NCI-H1092 (cell line): ENCODE measurements at regions not wholly inside any gene's neighbourhood (a gene's known extent, or its start where the extent isn't known, plus 50 kb on each side); places are given as distances from the start of the nearest gene placed in this dataset.
"Not testable (repeated sequence)": the region's sequence is repeated elsewhere in the genome, so short reads cannot be mapped to it uniquely, and the experiment has no call there.

Experiments
- DNase-seq: peaks from one replicate; lab custom pipeline; 2025; lab: John Stamatoyannopoulos, UW

DNA sequence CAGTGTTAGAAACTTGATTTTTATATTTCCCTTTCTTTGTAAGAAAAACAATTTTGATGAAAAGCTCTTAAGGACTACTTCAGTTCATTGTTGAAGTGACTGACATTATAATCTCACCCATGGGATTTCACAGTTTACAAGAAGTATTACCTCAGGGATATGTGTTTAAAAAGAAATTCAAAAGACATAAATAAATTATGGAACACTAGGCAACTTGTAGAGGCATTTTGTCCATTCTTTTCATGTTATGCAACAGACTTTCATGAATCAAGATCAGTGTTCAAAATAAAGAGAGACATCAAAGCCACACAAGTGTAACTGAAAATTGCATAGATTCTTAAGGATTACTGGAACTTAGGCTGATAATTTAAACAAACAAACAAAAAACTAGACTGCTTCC, 196.8 kb upstream of the AGTR1 start:
- no peak for DNase-seq

DNA sequence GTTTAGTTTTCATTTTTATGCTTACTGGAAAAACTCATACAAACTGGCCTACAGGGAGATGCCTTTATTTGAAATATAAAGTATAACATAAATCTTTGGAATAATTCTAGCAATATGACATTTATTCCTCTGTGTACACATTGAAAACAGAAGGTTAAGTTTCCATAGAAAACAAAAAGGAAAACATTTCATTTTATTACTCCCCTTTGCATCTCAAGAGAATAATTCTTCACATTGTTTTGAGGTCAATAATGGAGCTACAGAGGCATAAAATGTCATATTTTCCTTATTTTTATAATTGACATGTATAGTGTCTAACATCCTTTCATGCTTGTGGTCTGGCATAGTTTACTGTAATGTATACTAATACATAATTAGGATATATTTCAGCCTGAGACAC, 187.6 kb upstream of the AGTR1 start:
- no peak for DNase-seq

DNA sequence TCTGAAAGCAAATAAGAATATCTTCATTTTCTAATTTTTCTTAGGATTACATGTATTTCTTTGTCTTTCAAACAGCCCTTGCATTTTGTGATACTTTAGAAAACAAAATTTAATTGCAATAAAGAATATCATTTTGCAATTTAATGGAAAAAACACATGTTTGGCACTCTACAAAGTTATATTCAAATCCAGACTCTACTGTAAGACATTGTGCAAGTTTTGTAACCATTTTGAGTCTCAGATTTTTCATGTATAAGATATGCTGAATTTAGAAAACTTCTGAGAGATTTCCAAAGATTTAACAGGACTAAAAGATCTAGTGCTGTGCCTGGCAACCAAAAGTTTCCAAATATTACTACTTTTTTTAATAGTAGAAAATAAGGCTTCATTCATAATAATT, 187.1 kb upstream of the AGTR1 start:
- no peak for DNase-seq

DNA sequence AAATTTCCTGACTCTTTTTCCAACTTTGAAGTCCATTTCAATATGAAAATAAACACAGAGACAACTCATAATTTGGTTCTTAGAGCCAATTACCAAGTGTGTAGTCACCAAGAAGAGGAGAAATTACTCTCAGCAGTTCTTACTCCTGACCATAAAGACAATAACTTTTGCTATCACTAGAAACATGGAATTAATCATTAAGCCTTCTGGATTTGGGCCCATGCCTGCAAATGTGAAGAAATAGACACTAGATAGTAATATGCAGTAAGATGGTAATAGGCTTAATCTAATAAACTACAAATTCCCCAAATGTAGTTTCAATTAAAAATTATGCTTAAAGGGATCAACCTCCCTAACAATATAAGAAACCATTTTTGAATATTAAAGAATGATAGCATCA, 185.1 kb upstream of the AGTR1 start:
- DNase-seq = no peak

DNA sequence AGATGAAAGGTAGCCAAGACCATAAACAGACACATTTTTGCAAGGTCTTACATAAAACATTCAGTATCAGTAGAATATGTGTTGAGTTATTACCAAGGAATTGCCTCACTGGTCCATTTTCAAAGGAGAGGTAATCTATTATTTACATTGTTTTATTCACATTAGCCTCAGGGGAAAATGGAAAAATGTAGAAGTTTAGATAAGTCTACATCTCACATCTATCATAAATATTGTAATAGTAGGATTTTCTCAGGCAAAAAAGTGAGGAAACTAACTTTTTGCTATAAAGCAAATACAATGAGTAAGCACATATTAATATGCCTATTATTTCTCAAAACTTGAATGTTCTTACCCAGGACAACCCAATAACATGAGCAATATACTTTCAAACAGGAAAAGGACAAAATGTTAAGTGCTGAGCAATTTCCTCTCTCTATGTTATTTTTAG, 184.6 kb upstream of the AGTR1 start:
- no peak for DNase-seq

DNA sequence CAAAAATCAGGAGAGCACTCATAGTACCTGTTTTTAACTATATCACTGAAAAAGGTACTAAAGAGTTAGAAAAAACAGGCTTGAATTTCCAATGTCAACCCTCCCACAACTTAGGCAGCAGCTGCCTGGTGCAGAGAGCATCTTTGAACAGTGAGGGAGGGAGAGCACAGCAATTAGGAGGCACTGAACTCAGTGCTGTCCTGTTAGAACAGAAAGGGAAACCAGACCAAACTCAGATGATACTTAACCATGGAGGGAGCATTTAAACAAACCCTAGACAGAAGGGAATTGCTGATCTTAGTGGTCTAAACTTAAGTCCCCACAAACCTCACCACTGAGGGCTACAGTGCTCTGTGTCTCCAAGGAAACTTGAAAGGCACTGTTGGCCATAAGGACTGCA, 179.2 kb upstream of the AGTR1 start:
- DNase-seq = no peak

DNA sequence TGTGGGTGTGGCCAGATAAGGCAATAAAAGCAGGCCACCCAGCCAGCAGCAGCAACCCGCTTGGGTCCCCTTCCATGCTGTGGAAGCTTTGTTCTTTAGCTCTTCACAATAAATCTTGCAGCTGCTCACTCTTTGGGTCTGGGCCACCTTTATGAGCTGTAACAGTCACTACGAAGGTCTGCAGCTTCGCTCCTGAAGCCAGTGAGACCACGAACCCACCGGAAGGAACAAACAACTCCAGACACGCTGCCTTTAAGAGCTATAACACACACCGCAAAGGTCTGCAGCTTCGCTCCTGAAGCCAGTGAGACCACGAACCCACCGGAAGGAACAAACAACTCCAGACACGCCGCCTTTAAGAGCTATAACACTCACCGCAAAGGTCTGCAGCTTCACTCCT, 172.1 kb upstream of the AGTR1 start:
- DNase-seq = not testable (repeated sequence)

DNA sequence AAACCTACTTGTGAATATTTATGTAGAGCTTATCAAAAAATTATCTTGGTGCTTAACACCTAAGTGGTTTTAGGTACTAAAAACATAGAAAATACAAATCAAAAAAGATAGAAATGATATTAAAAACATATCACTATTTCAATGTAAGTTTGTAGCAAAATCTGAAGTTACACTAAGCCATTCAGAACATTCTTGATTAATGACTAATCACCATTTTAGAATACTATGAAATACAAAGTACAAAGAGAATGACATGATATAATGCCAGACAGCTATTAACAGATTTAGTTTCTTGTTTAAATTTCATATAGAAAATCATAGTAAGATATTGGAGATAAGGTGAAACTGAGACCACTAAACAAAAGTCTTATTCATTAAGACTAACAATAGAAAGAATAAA, 169.7 kb upstream of the AGTR1 start:
- DNase-seq = no peak

DNA sequence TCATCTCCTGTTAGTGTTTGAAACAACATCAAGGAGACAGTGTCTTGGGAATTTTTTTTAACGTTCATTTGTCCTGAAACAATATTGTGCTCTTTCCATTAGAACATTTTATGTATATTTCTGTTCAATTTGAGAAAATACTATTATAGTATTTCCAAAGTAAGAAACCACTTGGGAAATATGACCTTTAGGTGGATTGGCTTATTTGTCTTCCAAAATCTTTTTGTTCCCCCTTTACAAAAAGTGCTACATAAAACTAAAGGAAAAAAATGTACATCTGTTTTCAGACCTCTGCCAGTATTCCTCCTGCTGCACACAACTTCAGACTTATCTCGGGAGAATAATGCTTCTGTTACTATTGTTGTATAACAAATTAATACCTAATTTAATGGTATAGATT, 165.9 kb upstream of the AGTR1 start:
- DNase-seq = no peak

DNA sequence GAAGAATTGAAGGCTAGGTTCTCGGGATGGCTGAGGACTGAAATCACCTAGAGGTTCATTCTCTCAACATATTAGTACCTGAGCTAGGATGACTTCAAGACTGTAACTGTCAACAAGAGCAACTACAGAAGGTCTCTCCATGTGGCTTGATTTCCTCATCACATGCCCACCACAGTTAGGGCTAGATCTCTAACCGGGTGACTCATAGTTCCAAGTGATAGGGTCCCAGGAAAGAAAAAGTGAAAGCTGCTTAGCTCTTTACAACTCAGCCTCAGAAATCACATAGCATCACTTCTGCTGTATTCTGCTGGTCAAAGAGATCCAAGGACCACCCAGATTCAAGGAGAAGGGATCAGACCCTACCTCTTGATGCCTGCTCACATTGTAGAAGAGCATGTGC, 165.4 kb upstream of the AGTR1 start:
- DNase-seq = no peak

DNA sequence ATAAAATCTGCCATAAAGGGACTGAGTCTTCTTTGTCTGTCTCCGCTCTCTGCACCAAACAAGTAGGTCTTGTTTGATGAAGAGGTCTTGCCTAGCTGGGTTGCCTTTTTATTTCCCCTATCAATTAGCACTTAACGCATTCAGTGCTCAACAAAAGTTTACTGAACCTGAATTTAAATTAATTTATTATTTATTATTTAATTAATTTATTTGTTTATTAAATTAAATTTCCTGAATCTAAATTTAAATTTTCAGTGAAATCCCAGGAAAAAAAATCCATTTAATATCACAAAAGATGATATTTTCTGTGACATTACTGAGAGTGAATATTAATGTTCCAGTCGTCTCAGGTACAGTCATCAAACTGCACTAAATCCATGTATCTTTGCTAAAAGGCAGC, 164.9 kb upstream of the AGTR1 start:
- DNase-seq = no peak

DNA sequence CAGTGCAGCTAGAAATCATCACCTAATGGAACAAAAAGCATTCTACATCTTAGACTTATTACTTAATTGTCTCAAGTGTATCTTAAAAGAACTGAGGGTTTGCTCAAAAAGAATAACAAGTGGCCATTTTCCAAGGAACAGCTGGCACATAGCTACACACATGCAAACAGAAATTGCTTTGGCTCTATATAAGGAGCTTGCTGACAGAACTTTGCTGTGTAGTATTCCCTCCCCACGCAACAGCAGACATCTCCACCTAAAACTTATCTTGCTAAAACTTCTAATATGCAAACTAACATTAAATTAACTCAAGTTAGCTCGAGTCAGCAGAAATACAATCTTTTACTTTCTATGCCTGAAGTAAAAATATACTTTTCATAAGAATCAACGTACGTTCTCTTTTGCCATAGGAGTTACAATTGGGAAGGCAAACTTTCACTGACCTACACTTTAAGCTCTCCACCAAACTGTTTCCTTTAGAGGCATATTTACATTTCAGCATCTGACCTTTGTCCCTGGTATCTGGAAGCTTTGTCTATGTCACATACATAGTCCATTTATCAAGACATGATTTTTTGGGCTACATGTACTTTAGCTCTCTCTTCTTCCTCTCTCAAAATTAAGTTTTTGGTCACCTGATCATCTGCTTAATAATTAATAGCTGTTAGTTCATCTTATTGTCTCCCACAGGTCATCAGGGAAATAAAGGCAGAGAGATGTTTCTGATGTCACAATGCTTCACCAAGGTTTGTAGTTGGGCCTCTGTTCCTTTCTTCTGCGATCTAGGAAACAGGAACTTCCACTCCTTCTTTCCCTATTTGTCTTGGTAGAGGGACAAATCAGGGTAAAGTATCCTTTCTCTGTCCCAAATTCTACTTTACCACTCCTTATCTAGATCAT, 163.4 kb upstream of the AGTR1 start:
- no peak for DNase-seq

DNA sequence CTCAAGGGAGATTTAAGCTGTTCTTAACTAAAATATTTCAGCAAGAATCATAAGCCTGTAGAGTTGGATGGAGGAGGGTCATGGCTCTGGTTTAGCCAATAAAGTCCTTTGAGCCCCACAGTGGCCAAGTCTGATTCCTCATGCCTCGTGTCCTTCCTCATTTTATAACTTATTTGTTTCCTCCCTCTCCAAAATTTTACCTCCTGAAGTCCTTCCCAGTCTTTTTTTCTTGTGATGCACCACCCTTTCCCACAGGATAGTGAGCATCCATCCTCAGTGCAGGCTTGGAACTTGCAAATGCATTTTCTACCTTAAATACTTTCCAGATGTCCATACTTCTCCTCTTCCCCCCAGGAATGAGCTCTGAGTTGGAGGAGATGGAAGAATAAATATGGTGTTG, 162.7 kb upstream of the AGTR1 start:
- no peak for DNase-seq

DNA sequence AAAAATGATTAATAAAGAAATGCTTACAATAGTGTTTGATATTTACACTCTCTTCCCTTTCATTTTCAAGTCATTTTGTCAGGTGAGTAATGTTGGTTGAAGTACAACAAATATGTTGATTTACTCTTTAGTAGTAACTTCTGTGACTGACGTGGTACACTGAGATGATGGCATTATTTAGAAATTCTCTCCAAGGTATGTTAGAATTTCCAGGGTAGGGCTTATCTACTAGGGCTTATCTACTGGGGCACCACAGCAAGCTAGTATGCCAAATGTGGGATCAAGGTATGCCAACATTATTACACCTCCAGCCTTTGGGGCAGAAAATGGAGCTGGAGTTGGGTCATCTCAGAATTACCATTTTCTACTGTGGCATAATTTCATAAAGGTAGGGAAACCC, 157.4 kb upstream of the AGTR1 start:
- DNase-seq = no peak

DNA sequence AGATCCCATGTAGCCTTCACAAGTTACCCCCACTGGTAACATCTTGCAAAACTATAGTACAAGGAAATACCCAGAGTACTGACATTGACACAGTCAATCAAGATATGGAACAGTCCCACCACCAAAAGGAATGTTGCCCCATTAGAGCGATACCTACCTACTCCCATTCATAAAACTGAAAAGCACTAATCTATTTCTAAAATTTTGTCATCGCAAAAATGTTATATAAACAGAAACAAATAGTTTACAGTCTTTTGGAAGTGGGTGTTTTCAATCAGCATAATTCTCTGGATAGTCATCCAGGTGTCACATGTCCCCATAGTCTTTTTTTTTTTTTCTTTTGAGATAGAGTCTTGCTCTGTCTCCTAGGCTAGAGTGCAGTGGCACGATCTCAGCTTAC, 156.9 kb upstream of the AGTR1 start:
- DNase-seq = no peak

DNA sequence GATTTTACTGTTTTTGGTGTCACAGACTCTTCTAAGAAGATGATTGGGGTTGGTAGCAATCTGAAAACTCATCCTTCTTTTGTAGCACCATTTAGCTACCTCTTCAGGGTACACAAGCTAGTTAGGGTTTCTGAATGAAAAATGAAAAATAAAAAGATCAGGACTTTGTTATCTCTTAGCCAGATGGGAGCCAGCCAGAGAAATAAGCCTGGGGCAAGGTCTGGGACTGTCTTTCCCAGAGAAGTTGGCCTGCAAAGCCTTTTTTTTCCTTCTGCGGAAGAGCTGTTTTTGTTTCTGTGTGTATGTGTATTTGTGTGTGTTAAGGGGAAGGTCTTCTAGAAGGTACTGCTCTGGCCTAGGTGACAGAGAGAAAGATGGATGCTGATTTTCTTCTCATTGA, 150.7 kb upstream of the AGTR1 start:
- no peak for DNase-seq

DNA sequence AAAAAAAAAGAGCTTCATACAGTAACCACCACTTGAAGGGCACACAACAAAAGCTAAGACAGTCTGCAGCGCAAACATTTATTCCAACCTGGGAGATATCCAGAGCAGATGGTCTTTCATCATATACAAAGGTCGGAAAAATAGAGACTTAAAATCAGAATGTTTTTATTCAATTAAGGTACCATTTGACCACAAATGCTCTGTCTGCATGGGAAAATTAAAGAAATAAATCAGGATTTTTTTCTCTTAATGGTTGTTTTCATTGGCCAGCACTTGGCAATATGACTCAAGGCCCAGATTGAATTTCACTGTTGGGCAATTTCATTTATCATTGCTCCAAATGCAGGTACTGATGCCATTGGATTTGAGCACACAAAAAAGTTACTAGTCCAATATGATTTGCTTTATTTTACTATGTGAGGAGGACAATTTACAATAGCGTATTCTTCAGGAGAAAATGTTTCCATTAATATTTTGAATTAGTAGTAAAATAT, 145.9 kb upstream of the AGTR1 start:
- DNase-seq = no peak

DNA sequence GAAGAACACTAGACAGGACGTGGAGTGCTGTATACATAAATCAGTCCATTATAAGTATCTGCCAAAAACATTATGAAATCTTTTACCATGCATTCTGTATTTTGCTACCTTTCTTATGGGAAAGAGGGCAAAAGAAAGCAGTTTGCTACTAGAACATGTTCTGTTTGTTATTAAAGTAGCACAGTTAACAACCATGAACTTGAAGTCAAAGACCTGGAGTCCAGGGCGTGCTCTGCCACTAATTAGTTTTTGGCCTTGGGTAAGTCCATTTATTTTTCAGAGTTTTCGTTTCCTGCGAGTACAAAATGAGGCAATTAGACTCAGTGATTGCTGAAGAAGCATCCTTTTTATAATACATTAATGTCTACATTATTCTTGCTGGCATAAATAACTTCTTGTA, 143.3 kb upstream of the AGTR1 start:
- no peak for DNase-seq

DNA sequence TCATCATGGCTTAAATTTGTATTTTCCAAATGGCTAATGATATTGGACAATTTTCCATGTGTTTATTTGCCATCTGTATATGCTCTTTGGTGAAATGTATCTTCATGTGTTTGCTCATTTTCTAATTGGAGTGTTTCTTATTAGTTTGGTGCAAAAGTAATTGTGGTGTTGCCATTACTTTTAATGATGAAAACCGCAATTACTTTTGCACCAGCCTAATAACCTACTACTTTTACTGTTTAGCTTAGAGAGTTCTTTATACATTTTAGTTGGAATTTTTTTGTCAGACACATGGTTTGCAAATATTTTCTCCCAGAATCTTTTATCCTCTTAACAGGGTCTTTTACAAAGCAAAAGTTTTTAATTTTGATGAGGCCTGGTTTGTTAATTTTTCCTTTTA, 141.0 kb upstream of the AGTR1 start:
- DNase-seq = no peak

DNA sequence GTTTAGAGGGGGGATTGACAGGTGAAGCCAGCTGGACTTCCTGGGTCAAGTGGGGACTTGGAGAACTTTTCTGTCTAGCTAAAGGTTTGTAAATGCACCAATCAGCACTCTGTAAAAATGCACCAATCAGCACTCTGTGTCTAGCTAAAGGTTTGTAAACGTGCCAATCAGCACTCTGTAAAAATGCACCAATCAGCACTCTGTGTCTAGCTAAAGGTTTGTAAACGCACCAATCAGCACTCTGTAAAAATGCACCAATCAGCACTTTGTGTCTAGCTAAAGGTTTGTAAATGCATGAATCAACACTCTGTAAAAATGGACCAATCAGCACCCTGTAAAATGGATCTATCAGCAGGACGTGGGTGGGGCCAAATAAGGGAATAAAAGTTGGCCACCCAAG, 120.1 kb upstream of the AGTR1 start:
- not testable (repeated sequence) for DNase-seq

DNA sequence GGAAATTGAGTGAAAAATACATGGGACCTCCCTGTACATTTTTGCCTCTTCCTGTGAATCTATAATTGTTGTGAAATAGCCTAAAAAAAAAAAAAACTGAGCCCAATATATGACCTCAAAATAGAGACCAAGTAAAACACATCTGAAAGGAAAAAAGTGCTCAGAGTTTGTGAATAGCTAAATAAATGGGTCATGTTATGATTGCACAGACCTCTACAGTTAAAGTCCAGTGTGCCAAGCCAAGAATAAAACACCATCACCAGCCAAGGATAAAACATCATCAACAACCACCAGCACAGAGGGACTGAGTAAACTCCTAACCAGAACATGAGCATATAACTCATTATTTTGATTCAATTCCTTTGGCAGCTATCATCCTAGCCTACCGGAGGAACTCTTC, 115.6 kb upstream of the AGTR1 start:
- DNase-seq = no peak

DNA sequence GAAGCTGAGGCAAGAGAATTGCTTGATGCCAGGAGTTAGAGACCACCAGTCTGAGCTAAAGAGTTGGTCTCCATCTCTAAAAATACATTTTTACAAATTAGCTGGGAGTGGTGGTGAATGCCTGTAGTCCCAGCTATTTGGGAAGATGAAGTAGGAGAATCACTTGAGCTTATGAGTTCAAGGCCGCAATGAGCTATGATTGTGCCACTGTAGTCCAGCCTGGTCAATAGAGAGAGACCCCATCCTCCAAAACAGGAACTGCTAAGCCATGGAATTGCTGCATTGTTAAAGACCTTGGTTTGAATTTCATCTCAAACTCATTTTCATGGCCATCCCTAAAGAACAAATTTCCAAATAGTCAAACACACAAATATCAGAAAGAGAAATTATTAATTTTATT, 113.9 kb upstream of the AGTR1 start:
- DNase-seq = no peak

DNA sequence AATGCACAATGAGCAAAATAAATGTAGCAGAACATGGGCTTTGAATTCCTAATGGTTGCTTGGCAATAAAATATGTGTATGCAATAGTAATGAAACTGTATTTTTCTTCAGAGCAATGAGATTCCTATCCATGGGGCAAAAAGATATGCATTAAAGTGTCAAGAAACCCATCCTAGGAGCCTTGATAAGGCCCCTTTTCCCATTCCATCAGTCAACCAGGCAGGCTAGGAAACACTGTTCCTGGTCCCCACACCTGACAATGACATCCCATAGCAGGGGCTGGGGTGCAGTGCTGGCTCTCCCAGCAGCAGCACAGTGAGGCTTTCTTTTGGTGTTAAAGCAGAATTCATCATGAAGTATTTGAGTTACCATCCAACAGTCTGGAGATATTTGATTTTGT, 113.3 kb upstream of the AGTR1 start:
- DNase-seq = no peak
